Calu3 (cell line): ENCODE measurements at regions not wholly inside any gene's neighbourhood (a gene's known extent, or its start where the extent isn't known, plus 50 kb on each side); places are given as distances from the start of the nearest gene placed in this dataset.

Experiments
- BruUV-seq: library from RNA; stranded (reverse); fragments of 400-500 nt; replicated peaks from 2 replicates; lab custom pipeline; 2021; lab: Mats Ljungman, UMichigan
- CTCF ChIA-PET: fragments of 300-600 bp; sonication (Branson Sonifier 250); formaldehyde crosslinking; loops from one replicate; lab custom pipeline; 2022; ENCODE audit warnings: antibody characterized with exemption; lab: Charles Lee
- DNase-seq: peaks from one replicate; pipeline ENCODE4 v3.0.0; 2022
- H3K27ac Mint-ChIP-seq: one replicate; pipeline ENCODE4 v1.8.0; 2022; ENCODE audit warnings: mixed read lengths; ENCODE audit not compliant: unreplicated experiment
- H3K27me3 Mint-ChIP-seq: one replicate; pipeline ENCODE4 v1.8.0; 2022; ENCODE audit warnings: mixed read lengths; ENCODE audit not compliant: unreplicated experiment
- H3K36me3 Mint-ChIP-seq: one replicate; pipeline ENCODE4 v1.8.0; 2022; ENCODE audit warnings: mild to moderate bottlenecking, moderate library complexity, mixed read lengths; ENCODE audit not compliant: insufficient read depth, unreplicated experiment
- H3K4me1 Mint-ChIP-seq: one replicate; pipeline ENCODE4 v1.8.0; 2022; ENCODE audit warnings: mild to moderate bottlenecking, low read depth, mixed read lengths; ENCODE audit not compliant: unreplicated experiment
- H3K4me3 Mint-ChIP-seq: one replicate; pipeline ENCODE4 v1.8.0; 2022; ENCODE audit warnings: mild to moderate bottlenecking, low read depth, moderate library complexity, mixed read lengths; ENCODE audit not compliant: unreplicated experiment
- H3K9me3 Mint-ChIP-seq: one replicate; pipeline ENCODE4 v1.8.0; 2022; ENCODE audit warnings: low read depth, mixed read lengths; ENCODE audit not compliant: unreplicated experiment
- CTCF ChIP-seq: fragments of 200-600 bp; IDR thresholded peaks from one replicate; pipeline ENCODE4 v1.8.0; 2022; ENCODE audit warnings: antibody characterized with exemption; ENCODE audit not compliant: unreplicated experiment
- intact Hi-C: fragments of 100-400 bp; cut with micrococcal nuclease; formaldehyde crosslinking; loops from one replicate; pipeline ENCODE4 v1.10.0; 2022; ENCODE audit not compliant: unreplicated experiment

- Mint-ChIP-seq H3K4me3 (no peak overlapping the region), H3K9me3 (no peaks in the 10 kb centered on the region), H3K27me3 (peaks cover 69% of the 10 kb centered on the region), H3K27ac (no peak overlapping the region), H3K4me1 (no peaks in the 10 kb centered on the region), H3K36me3 (no peaks in the 10 kb centered on the region)
- CTCF ChIA-PET = interaction anchor here (0.6 to 0.7 kb wide), 2 partner anchors 50 to 493 kb away, joined by 3 to 7 read pairs; partner anchors contain the start of gene IPO8
- intact Hi-C loops = no loop called here
- TF ChIP-seq CTCF = no peak
- BruUV-seq = no TSS peak
- no peak for DNase-seq
Observed at GRCh38 chr12:30202521-30203254, 418.9 kb upstream of the TMTC1 start.

DNA sequence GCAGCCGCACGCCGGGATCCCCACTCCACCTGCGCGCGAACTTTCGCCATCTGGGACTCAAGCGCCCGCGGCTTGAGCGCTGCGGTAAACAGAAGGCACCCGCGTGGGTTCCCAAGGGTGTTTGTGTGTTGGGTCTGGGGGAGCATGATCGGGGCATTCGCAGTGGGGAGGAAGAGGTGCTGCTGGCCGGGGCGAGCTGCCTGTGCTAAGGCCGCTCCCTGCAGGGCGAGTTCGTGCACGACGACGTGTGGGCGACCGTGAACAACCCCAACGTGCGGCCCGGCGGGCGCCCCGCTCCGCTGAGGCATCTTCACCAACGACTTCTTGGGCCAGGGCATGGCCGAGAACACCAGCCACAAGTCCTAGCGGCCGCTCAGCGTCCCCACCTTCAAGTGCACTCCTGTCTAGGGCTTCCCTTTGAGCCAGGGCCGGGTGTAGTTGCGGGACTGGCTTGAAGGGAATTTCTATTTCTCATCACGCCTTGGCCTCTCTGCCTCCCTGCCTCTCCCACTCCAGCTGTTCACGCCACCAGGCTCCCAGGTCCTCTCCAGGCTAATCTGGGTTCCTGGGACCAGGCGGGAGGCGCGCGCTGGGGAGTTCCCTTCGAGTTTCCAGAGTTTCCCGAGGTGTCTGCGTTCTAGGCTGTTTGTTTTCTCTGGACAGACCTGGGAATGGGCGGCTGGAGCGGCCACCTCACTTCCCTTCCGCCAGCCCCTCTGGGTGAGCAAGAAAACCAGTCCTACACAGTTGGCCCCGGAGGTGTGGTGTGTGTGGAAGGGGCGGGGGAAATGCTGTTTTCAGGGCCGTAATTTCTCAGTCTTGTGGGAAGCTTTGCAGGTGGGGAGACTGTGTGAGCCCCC is 417.8 kb upstream of the TMTC1 start:
- Mint-ChIP-seq H3K27ac (no peak overlapping the region), H3K4me1 (no peaks in the 10 kb centered on the region), H3K36me3 (no peaks in the 10 kb centered on the region), H3K9me3 (no peaks in the 10 kb centered on the region), H3K4me3 (no peak overlapping the region), H3K27me3 (peaks cover 70% of the 10 kb centered on the region)
- no peak for DNase-seq
- intact Hi-C loops = no loop called here
- no peak for TF ChIP-seq CTCF
- CTCF ChIA-PET = no interaction called here
- BruUV-seq = no TSS peak

DNA sequence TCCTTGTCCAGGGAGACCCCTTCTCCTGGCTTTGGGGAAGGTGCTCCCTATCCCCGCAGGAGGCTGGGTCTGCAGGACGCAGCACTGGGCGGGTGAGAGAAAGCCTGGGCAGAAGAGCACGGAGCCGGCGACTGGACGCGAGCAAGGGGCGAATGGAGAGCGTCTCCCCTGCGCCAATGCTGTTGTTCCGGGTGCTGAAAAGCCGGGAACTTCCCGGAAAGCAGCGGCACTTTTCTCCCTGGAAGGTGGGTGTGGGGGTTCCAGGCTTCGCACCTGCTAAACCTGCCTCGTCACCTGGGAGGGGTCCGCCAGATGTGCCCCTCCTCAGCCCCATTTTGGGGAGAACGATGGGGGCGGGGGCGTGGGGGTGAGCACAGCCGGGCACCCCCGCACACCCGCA is 417.1 kb upstream of the TMTC1 start:
- Mint-ChIP-seq H3K27me3 (peaks cover 70% of the 10 kb centered on the region), H3K4me1 (no peaks in the 10 kb centered on the region), H3K4me3 (no peak overlapping the region), H3K36me3 (no peaks in the 10 kb centered on the region), H3K9me3 (no peaks in the 10 kb centered on the region), H3K27ac (no peak overlapping the region)
- intact Hi-C loops = no loop called here
- no peak for DNase-seq
- no peak for TF ChIP-seq CTCF
- BruUV-seq = no TSS peak
- CTCF ChIA-PET = no interaction called here

GRCh38 chr12:30197392-30198057 is 413.8 kb upstream of the TMTC1 start:
- Mint-ChIP-seq H3K36me3 (no peaks in the 10 kb centered on the region), H3K9me3 (no peaks in the 10 kb centered on the region), H3K27ac (no peak overlapping the region), H3K4me1 (no peaks in the 10 kb centered on the region), H3K27me3 (peaks cover 41% of the 10 kb centered on the region), H3K4me3 (no peak overlapping the region)
- no TSS peak for BruUV-seq
- no peak for TF ChIP-seq CTCF
- DNase-seq = no peak
- CTCF ChIA-PET = no interaction called here
- intact Hi-C loops = no loop called here
